SU-DHL-6 (cell line): ENCODE measurements at regions not wholly inside any gene's neighbourhood (a gene's known extent, or its start where the extent isn't known, plus 50 kb on each side); places are given as distances from the start of the nearest gene placed in this dataset.

Experiments
- H2AFZ ChIP-seq: fragments of 200-600 bp; sonication (generic); 2 replicates; pipeline ENCODE4 v1.6.1; 2014; ENCODE audit warnings: low read depth, mild to moderate bottlenecking, moderate library complexity, mixed read lengths, antibody characterized with exemption, low read length; ENCODE audit not compliant: severe bottlenecking
- H3F3A ChIP-seq: fragments of 200-600 bp; shearing (Covaris generic); 2 replicates; pipeline ENCODE4 v1.6.0; 2016; ENCODE audit warnings: antibody characterized with exemption, mild to moderate bottlenecking; ENCODE audit not compliant: insufficient read depth
- H3K27ac ChIP-seq: fragments of 200-600 bp; sonication (generic); 2 replicates; pipeline ENCODE4 v1.5.1; 2016; ENCODE audit warnings: low read depth, mild to moderate bottlenecking, low read length, moderate library complexity, mixed read lengths
- H3K27me3 ChIP-seq: fragments of 200-600 bp; sonication (generic), shearing (Covaris generic); 2 replicates; pipeline ENCODE4 v1.6.0; 2014; ENCODE audit warnings: mild to moderate bottlenecking, low read length
- H3K36me3 ChIP-seq: fragments of 200-600 bp; sonication (generic); 2 replicates; pipeline ENCODE4 v1.6.1; 2014; ENCODE audit warnings: mild to moderate bottlenecking, low read length, mixed read lengths
- H3K4me2 ChIP-seq: fragments of 300-600, 200-600 bp; shearing (Covaris generic), sonication (generic); 2 replicates; pipeline ENCODE4 v1.6.0; 2014; ENCODE audit warnings: low read length, low read depth, mild to moderate bottlenecking; ENCODE audit not compliant: poor library complexity, severe bottlenecking
- H3K4me3 ChIP-seq: fragments of 200-600 bp; sonication (generic); 2 replicates; pipeline ENCODE4 v1.5.1; 2014; ENCODE audit warnings: antibody characterized with exemption, low read length, mild to moderate bottlenecking, mixed read lengths; ENCODE audit not compliant: insufficient read depth, poor library complexity, severe bottlenecking
- H3K79me2 ChIP-seq: fragments of 200-600 bp; sonication (generic); 2 replicates; pipeline ENCODE4 v1.6.1; 2014; ENCODE audit warnings: mild to moderate bottlenecking, low read length, moderate library complexity; ENCODE audit not compliant: insufficient read depth
- H3K9ac ChIP-seq: fragments of 200-600 bp; sonication (generic); 2 replicates; pipeline ENCODE4 v1.7.0; 2014; ENCODE audit warnings: mild to moderate bottlenecking, low read length
- H3K9me2 ChIP-seq: fragments of 200-600 bp; sonication (generic); replicated peaks from 2 replicates; pipeline ENCODE4 v1.6.1; 2014; ENCODE audit warnings: low read length; ENCODE audit not compliant: insufficient read depth
- H3K9me3 ChIP-seq: fragments of 200-600 bp; sonication (generic); 2 replicates; pipeline ENCODE4 v1.6.1; 2014; ENCODE audit warnings: low read length, mixed read lengths; ENCODE audit not compliant: insufficient read depth
- H4K20me1 ChIP-seq: fragments of 200-600 bp; sonication (generic); 2 replicates; pipeline ENCODE4 v1.6.1; 2014; ENCODE audit warnings: low read depth, mild to moderate bottlenecking, antibody characterized with exemption, low read length, moderate library complexity, mixed read lengths
- CTCF ChIP-seq: fragments of 200-600 bp; sonication (generic); IDR thresholded peaks from one replicate; pipeline ENCODE4 v1.5.1; 2017; ENCODE audit warnings: antibody characterized with exemption, mild to moderate bottlenecking, low read length, moderate library complexity; ENCODE audit not compliant: insufficient read depth, poor library complexity, severe bottlenecking
- EZH2phosphoT487 ChIP-seq: fragments of 200-600 bp; sonication (generic), shearing (Covaris generic); conservative IDR thresholded peaks from 2 replicates; pipeline ENCODE4 v1.6.1; 2018; ENCODE audit warnings: mild to moderate bottlenecking, antibody characterized with exemption, low read length, moderate library complexity, mixed read lengths

- H3K4me3 ChIP-seq, result no peak overlapping the region
- H3K9me3 ChIP-seq, result no peaks in the 10 kb centered on the region
- H2AFZ ChIP-seq, result no peak overlapping the region
- no peak overlapping the region for H3K27ac ChIP-seq
- no peaks in the 10 kb centered on the region for H3F3A ChIP-seq
- H3K27me3 ChIP-seq, result no peaks in the 10 kb centered on the region
- H3K36me3 ChIP-seq, result no peaks in the 10 kb centered on the region
- no peak overlapping the region for H3K4me2 ChIP-seq
- no peaks in the 10 kb centered on the region for H4K20me1 ChIP-seq
- TF ChIP-seq CTCF (no peak), EZH2phosphoT487 (no peak)
- no peaks in the 10 kb centered on the region for H3K9me2 ChIP-seq
- no peaks in the 10 kb centered on the region for H3K79me2 ChIP-seq
- no peak overlapping the region for H3K9ac ChIP-seq
These were observed 617.1 kb downstream of the PRELID2 start for GRCh38 chr5:145218019-145218418.

GRCh38 chr5:145210020-145210419, 625.1 kb downstream of the PRELID2 start:
- Histone ChIP-seq H3K9me2 (no peaks in the 10 kb centered on the region), H4K20me1 (no peaks in the 10 kb centered on the region), H3F3A (no peaks in the 10 kb centered on the region), H3K27ac (no peak overlapping the region), H3K4me3 (no peak overlapping the region), H3K9ac (no peak overlapping the region), H3K36me3 (no peaks in the 10 kb centered on the region), H3K9me3 (no peaks in the 10 kb centered on the region), H3K4me2 (no peak overlapping the region), H3K79me2 (no peaks in the 10 kb centered on the region), H3K27me3 (no peaks in the 10 kb centered on the region), H2AFZ (no peak overlapping the region)
- TF ChIP-seq EZH2phosphoT487 (no peak), CTCF (no peak)

GRCh38 chr5:145205546-145205945, 629.6 kb downstream of the PRELID2 start:
- Histone ChIP-seq H3K36me3 (no peaks in the 10 kb centered on the region), H3K9me3 (no peaks in the 10 kb centered on the region), H3K4me2 (no peak overlapping the region), H4K20me1 (no peaks in the 10 kb centered on the region), H3K79me2 (no peaks in the 10 kb centered on the region), H3K27ac (no peak overlapping the region), H3K27me3 (no peaks in the 10 kb centered on the region), H2AFZ (no peak overlapping the region), H3K4me3 (no peak overlapping the region), H3K9me2 (no peaks in the 10 kb centered on the region), H3F3A (no peaks in the 10 kb centered on the region), H3K9ac (no peak overlapping the region)
- TF ChIP-seq CTCF (no peak), EZH2phosphoT487 (no peak)

- Histone ChIP-seq H3K27ac (no peak overlapping the region), H4K20me1 (no peaks in the 10 kb centered on the region), H3K4me2 (no peak overlapping the region), H3K4me3 (no peak overlapping the region), H3F3A (no peaks in the 10 kb centered on the region), H3K9me2 (no peaks in the 10 kb centered on the region), H3K9ac (no peak overlapping the region), H3K79me2 (no peaks in the 10 kb centered on the region), H2AFZ (no peak overlapping the region), H3K27me3 (no peaks in the 10 kb centered on the region), H3K9me3 (no peaks in the 10 kb centered on the region), H3K36me3 (no peaks in the 10 kb centered on the region)
- no peak for TF ChIP-seq EZH2phosphoT487
- no peak for TF ChIP-seq CTCF
These were observed 630.4 kb downstream of the PRELID2 start for GRCh38 chr5:145204743-145205142.
